ENCODE measurements at regions not wholly inside any gene's neighbourhood (a gene's known extent, or its start where the extent isn't known, plus 50 kb on each side); places are given as distances from the start of the nearest gene placed in this dataset.

DNA sequence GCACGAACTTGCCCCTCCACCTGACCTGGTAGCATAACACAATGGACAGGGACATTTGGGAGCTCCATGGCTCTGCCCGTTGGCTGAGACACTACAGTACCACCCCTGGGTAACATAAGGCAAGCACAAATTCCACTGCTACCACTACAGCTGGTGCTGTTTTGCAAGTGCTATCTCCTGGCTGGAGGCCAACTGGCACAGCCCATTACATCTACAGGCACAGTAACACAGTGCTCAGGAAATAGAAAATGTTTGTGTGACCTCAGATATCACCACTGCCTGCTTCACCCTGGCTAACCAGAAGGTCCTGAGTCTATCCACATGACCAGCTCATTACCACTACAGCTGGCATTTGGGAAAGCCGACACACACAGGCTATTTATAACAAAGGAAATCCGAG, 631.1 kb upstream of the MBL2 start:
- DNase-seq (peak in 2 of 4 donors; percentile 29 to 32), ATAC-seq (peak; percentile 50)
- Histone ChIP-seq H3K4me1 (no peaks in the 10 kb centered on the region), H3K36me3 (no peaks in the 10 kb centered on the region), H3K27ac (no peak overlapping the region), H3K27me3 (no peaks in the 10 kb centered on the region), H3K9me3 (no peaks in the 10 kb centered on the region), H3K4me3 (no peak overlapping the region)
- intact Hi-C loops (cut with DNase I) = no loop called here
- TF ChIP-seq, protein P1, sequence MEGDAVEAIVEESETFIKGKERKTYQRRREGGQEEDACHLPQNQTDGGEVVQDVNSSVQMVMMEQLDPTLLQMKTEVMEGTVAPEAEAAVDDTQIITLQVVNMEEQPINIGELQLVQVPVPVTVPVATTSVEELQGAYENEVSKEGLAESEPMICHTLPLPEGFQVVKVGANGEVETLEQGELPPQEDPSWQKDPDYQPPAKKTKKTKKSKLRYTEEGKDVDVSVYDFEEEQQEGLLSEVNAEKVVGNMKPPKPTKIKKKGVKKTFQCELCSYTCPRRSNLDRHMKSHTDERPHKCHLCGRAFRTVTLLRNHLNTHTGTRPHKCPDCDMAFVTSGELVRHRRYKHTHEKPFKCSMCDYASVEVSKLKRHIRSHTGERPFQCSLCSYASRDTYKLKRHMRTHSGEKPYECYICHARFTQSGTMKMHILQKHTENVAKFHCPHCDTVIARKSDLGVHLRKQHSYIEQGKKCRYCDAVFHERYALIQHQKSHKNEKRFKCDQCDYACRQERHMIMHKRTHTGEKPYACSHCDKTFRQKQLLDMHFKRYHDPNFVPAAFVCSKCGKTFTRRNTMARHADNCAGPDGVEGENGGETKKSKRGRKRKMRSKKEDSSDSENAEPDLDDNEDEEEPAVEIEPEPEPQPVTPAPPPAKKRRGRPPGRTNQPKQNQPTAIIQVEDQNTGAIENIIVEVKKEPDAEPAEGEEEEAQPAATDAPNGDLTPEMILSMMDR (IDR thresholded peaks at IDR 0.05) = no peak

DNA sequence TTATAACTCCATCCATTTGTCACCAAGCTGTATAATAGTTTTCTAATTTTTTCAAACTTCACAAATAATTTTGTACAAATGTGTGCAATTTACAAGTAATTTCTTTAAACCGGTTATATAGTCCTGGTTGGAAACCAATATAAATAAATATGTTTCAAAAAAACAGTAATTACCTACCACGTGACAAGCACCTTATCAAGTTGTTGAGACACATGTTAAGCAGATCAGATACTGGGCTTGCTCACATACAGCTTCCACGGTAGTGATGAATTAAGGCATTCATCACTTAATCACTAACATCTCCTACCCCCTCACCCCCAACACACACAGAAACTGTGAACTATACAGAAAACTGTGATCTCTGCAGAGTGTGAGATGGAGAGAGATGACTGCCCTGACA, 630.0 kb upstream of the MBL2 start:
- TF ChIP-seq, protein P1 (IDR thresholded peaks at IDR 0.05) = no peak

DNA sequence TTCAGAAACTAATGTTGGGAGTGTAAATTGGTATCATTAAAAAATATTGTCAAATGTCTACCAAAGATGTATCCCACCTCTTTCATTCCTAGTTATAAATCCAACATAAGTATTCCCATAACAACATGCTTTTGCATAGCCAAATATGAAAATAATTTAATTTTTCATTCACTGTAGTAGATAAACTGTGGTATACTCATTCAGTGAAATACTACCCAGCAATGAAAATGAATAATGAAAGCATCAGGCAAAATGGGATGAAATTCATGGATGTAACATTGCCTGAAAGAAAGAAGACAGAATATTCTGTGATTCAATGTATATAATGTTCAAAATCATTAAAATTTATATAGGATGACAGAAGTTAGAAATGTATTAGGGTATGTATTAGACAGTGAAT, 629.0 kb upstream of the MBL2 start:
- Histone ChIP-seq H3K27me3 (no peaks in the 10 kb centered on the region), H3K36me3 (no peaks in the 10 kb centered on the region), H3K4me3 (no peak overlapping the region), H3K9me3 (peaks cover 2 to 6% of the 10 kb centered on the region in 2 donors), H3K27ac (no peak overlapping the region), H3K4me1 (no peaks in the 10 kb centered on the region)
- no peak for ATAC-seq
- TF ChIP-seq, protein P1 (IDR thresholded peaks at IDR 0.05) = no peak
- intact Hi-C loops (cut with DNase I) = no loop called here
- DNase-seq = no peak

More for the DNA sequence above, 630.0 kb upstream of the MBL2 start:
- H3K36me3 ChIP-seq = no peaks in the 10 kb centered on the region
- H3K9me3 ChIP-seq = no peaks in the 10 kb centered on the region
- no peak overlapping the region for H3K27ac ChIP-seq
- no peaks in the 10 kb centered on the region for H3K4me1 ChIP-seq
- H3K4me3 ChIP-seq = no peak overlapping the region
- no peaks in the 10 kb centered on the region for H3K27me3 ChIP-seq
- ATAC-seq (no peak), DNase-seq (no peak)
- intact Hi-C loops (cut with DNase I) = no loop called here

DNA sequence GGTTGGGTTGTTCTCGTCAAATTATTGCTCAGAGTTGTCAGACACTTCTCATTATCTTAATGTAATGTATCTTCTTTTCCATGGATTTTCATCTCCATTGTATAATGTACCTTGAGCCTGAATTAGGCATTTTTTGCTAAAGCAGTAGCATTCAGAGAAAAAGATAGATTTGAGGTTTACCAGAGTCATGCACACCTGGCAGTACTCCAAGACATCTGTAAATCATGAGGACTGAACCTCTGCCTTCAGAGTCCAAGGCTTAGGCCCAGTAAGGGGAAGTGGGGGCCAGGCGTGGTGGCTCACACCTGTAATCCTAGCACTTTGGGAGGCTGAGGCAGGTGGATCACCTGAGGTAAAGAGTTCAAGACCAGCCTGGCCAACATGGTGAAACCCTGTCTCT, 624.3 kb upstream of the MBL2 start:
- H3K27me3 ChIP-seq = no peaks in the 10 kb centered on the region
- no peak for DNase-seq
- ATAC-seq = no peak
- TF ChIP-seq, protein P1 (IDR thresholded peaks at IDR 0.05) = no peak
- no peaks in the 10 kb centered on the region for H3K4me1 ChIP-seq
- intact Hi-C loops (cut with DNase I) = no loop called here
- H3K4me3 ChIP-seq = no peak overlapping the region
- H3K36me3 ChIP-seq = no peaks in the 10 kb centered on the region
- peaks cover 4 to 28% of the 10 kb centered on the region in 2 donors for H3K9me3 ChIP-seq
- no peak overlapping the region for H3K27ac ChIP-seq

DNA sequence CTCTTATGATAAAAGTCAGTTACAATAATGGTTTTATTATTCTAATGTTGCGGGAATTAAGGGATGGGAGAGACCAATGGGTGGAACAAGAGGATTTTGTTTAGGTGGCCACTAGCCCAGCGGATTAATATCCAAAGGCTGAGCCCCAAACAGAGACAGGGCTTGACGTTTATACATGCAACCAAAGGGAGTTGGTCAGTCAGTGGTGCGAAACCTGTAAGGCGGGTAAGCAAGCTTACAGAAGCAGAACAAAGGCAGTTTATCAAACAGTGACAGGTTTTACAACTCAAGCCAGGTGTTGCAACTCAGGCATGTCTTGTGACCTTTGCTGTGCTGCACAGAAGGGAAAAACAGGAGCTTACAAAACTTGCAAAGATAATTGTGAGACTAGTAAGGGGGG, 622.9 kb upstream of the MBL2 start:
- H3K9me3 ChIP-seq = peaks cover 4 to 28% of the 10 kb centered on the region in 2 donors
- ATAC-seq = no peak
- H3K27ac ChIP-seq = no peak overlapping the region
- TF ChIP-seq, protein P1 (IDR thresholded peaks at IDR 0.05) = no peak
- no peaks in the 10 kb centered on the region for H3K27me3 ChIP-seq
- intact Hi-C loops (cut with DNase I) = no loop called here
- no peak for DNase-seq
- no peak overlapping the region for H3K4me3 ChIP-seq
- no peaks in the 10 kb centered on the region for H3K36me3 ChIP-seq
- H3K4me1 ChIP-seq = no peaks in the 10 kb centered on the region

All from left lung (tissue), 4 donors.